ENCODE measurements at regions not wholly inside any gene's neighbourhood (a gene's known extent, or its start where the extent isn't known, plus 50 kb on each side); places are given as distances from the start of the nearest gene placed in this dataset.

DNA sequence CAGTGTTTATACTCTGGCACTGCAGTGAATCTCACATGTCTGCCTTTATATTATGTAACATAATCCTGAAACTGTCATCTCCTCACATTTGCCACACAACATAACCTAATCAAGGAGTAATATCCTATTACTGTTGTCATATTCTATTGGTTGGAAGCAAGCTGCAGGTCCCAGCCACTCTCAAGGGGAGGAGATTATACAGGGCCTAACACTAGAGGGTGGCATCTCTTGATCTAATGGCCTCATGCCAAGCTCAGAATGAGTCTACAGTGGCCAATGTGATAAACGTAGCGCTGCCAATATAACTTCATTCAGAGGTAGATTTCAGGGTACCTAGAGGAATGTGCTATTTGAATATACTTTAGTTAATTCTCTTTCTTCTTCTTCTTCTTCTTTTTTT, 166.8 kb downstream of the BACH1 start:
- TF ChIP-seq EZH2 (IDR thresholded peaks at IDR 0.05; ENCODE audit: insufficient read depth, poor library complexity, severe bottlenecking) (no peak), EZH2phosphoT487 (IDR thresholded peaks at IDR 0.05; ENCODE audit: insufficient read depth, low read depth) (no peak)

Data from GM23248 (cell line).